MM.1S (cell line): ENCODE measurements at regions not wholly inside any gene's neighbourhood (a gene's known extent, or its start where the extent isn't known, plus 50 kb on each side); places are given as distances from the start of the nearest gene placed in this dataset.

ENCODE experiments used
- DNase-seq: peaks from one replicate; pipeline ENCODE4 v3.0.0-alpha.2; 2015
- H2AFZ ChIP-seq: fragments of 300-600 bp; sonication (generic); 2 replicates; pipeline ENCODE4 v1.6.0; 2016; ENCODE audit warnings: antibody characterized with exemption, low read length
- H3F3A ChIP-seq: fragments of 300-600 bp; sonication (generic); 2 replicates; pipeline ENCODE4 v1.6.1; 2016; ENCODE audit warnings: mild to moderate bottlenecking, antibody characterized with exemption, low read length, moderate library complexity, mixed read lengths; ENCODE audit not compliant: insufficient read depth
- H3K27ac ChIP-seq: fragments of 300-600 bp; sonication (generic); 2 replicates; pipeline ENCODE4 v1.5.1; 2016; ENCODE audit warnings: mild to moderate bottlenecking, low read length
- H3K27me3 ChIP-seq: fragments of 300-600 bp; sonication (generic); replicated peaks from 2 replicates; pipeline ENCODE4 v1.6.0; 2016; ENCODE audit warnings: low read length; ENCODE audit not compliant: insufficient read depth
- H3K36me3 ChIP-seq: fragments of 300-600 bp; sonication (generic); replicated peaks from 2 replicates; pipeline ENCODE4 v1.6.1; 2016; ENCODE audit warnings: mild to moderate bottlenecking, low read length, mixed read lengths; ENCODE audit not compliant: insufficient read depth
- H3K4me1 ChIP-seq: fragments of 300-600 bp; sonication (generic); 2 replicates; pipeline ENCODE4 v1.6.1; 2016; ENCODE audit warnings: low read length, mixed read lengths
- H3K4me2 ChIP-seq: fragments of 300-600 bp; sonication (generic); 2 replicates; pipeline ENCODE4 v1.6.0; 2016; ENCODE audit warnings: low read depth, low read length
- H3K4me3 ChIP-seq: fragments of 300-600 bp; sonication (generic); 2 replicates; pipeline ENCODE4 v1.5.1; 2016; ENCODE audit warnings: low read length, mixed read lengths
- H3K79me2 ChIP-seq: fragments of 300-600 bp; sonication (generic); 2 replicates; pipeline ENCODE4 v1.6.1; 2016; ENCODE audit warnings: mixed run types, low read length, mixed read lengths
- H3K9ac ChIP-seq: fragments of 300-600 bp; sonication (generic); 2 replicates; pipeline ENCODE4 v1.6.1; 2016; ENCODE audit warnings: low read length, mixed read lengths
- H3K9me2 ChIP-seq: fragments of 300-600 bp; sonication (generic); replicated peaks from 2 replicates; pipeline ENCODE4 v1.6.1; 2016; ENCODE audit warnings: mild to moderate bottlenecking, low read length, mixed read lengths; ENCODE audit not compliant: insufficient read depth
- H3K9me3 ChIP-seq: fragments of 300-600 bp; sonication (generic); replicated peaks from 2 replicates; pipeline ENCODE4 v1.6.1; 2016; ENCODE audit warnings: mild to moderate bottlenecking, low read length, mixed read lengths; ENCODE audit not compliant: insufficient read depth
- H4K20me1 ChIP-seq: fragments of 300-600 bp; sonication (generic); 2 replicates; pipeline ENCODE4 v1.6.1; 2016; ENCODE audit warnings: mild to moderate bottlenecking, low read length, moderate library complexity, mixed read lengths; ENCODE audit not compliant: insufficient read depth
- CTCF ChIP-seq: fragments of 300-600 bp; sonication (generic); IDR thresholded peaks from 2 replicates; pipeline ENCODE4 v1.5.1; 2016; ENCODE audit warnings: antibody characterized with exemption, low read length, mixed read lengths
- EZH2 ChIP-seq: fragments of 300-600 bp; sonication (generic); optimal IDR thresholded peaks from 2 replicates; pipeline ENCODE3; 2017; ENCODE audit warnings: low read depth, mild to moderate bottlenecking, antibody characterized with exemption, low read length, mixed read lengths
- EZH2phosphoT487 ChIP-seq: fragments of 300-600 bp; sonication (generic); IDR thresholded peaks from 2 replicates; pipeline ENCODE4 v1.6.1; 2018; ENCODE audit warnings: antibody characterized with exemption, low read length

DNA sequence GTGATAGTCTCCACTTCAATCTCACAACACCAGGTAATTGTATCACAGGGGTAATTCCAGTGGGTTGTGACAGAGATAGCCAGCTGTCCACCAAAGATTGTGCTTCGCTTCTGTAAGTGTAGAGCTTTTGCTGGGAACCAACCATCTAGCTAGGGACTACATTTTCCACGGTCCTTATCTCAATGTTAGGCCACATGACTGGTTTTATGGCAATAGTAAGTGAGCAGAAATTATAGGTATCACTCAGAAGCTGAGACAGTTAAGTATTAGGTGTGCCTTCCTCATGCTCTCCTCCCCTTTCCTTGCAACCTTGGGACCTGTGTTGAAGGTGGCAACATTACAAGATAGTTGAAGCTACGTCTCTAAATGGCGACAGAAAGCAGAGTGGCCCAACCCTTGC, 108.8 kb upstream of the NALF2 start:
- Histone ChIP-seq H3K27me3 (no peaks in the 10 kb centered on the region), H3K9ac (no peak overlapping the region), H3K36me3 (no peaks in the 10 kb centered on the region), H3K9me3 (no peaks in the 10 kb centered on the region), H3K4me2 (no peak overlapping the region), H2AFZ (no peak overlapping the region), H3K27ac (no peak overlapping the region), H3K4me3 (no peak overlapping the region), H3K9me2 (no peaks in the 10 kb centered on the region), H3F3A (no peaks in the 10 kb centered on the region), H3K79me2 (no peaks in the 10 kb centered on the region), H3K4me1 (no peaks in the 10 kb centered on the region), H4K20me1 (no peaks in the 10 kb centered on the region)
- no peak for DNase-seq
- TF ChIP-seq CTCF: no peak
- no peak for TF ChIP-seq EZH2
- no peak for TF ChIP-seq EZH2phosphoT487

GRCh38 chrX:69389101-69389501, 115.0 kb upstream of the NALF2 start:
- H3K9me2 ChIP-seq: no peaks in the 10 kb centered on the region
- H3K9me3 ChIP-seq: no peaks in the 10 kb centered on the region
- H3K4me2 ChIP-seq: no peak overlapping the region
- H3K4me3 ChIP-seq: no peak overlapping the region
- H3K27ac ChIP-seq: no peak overlapping the region
- no peak overlapping the region for H3K9ac ChIP-seq
- H3K79me2 ChIP-seq: no peaks in the 10 kb centered on the region
- H3K27me3 ChIP-seq: no peaks in the 10 kb centered on the region
- no peaks in the 10 kb centered on the region for H3K36me3 ChIP-seq
- no peak for DNase-seq
- no peak overlapping the region for H2AFZ ChIP-seq
- no peaks in the 10 kb centered on the region for H3K4me1 ChIP-seq
- no peaks in the 10 kb centered on the region for H3F3A ChIP-seq
- no peak for TF ChIP-seq EZH2
- no peak for TF ChIP-seq CTCF
- no peak for TF ChIP-seq EZH2phosphoT487
- H4K20me1 ChIP-seq: no peaks in the 10 kb centered on the region

DNA sequence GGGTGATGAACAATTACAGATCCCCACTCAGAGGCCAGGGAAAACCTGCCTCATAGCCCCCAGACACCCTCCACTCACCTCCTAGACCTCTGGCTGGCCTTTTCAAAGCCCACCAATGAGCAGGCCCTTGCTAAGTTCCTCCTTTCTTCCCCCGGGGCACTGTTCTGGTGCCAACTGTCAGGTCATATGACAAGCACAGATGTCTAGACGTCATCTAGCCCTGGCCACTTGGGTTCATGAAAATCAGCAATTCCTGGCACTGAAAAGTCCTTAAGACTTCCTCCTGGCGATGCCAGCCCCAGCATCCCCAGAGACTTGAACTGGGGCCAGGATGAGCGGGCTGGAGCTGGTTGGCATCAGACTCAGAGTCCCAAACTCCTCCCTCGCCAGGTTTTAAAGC, 115.6 kb upstream of the NALF2 start:
- no peaks in the 10 kb centered on the region for H3K4me1 ChIP-seq
- H4K20me1 ChIP-seq: no peaks in the 10 kb centered on the region
- H3K9me3 ChIP-seq: no peaks in the 10 kb centered on the region
- H3K9me2 ChIP-seq: no peaks in the 10 kb centered on the region
- H2AFZ ChIP-seq: no peak overlapping the region
- H3F3A ChIP-seq: no peaks in the 10 kb centered on the region
- TF ChIP-seq CTCF (no peak), EZH2phosphoT487 (no peak), EZH2 (no peak)
- H3K36me3 ChIP-seq: no peaks in the 10 kb centered on the region
- H3K27ac ChIP-seq: no peak overlapping the region
- H3K27me3 ChIP-seq: no peaks in the 10 kb centered on the region
- no peak overlapping the region for H3K4me3 ChIP-seq
- no peak overlapping the region for H3K4me2 ChIP-seq
- no peak overlapping the region for H3K9ac ChIP-seq
- DNase-seq: no peak
- no peaks in the 10 kb centered on the region for H3K79me2 ChIP-seq
